ENCODE measurements at regions not wholly inside any gene's neighbourhood (a gene's known extent, or its start where the extent isn't known, plus 50 kb on each side); places are given as distances from the start of the nearest gene placed in this dataset.

GRCh38 chr11:109135627-109136026, 286.4 kb upstream of the C11orf87 start:
- DNase-seq (no peak), ATAC-seq (no peak)
- no peaks in the 10 kb centered on the region for H3K27me3 Mint-ChIP-seq
- H3K27ac Mint-ChIP-seq: no peak overlapping the region
- CTCF ChIA-PET: no interaction called here
- H3K36me3 Mint-ChIP-seq: no peaks in the 10 kb centered on the region
- no peaks in the 10 kb centered on the region for H3K9me3 Mint-ChIP-seq (ENCODE audit: low read depth)
- H3K4me3 Mint-ChIP-seq: no peak overlapping the region
- peaks cover 6% of the 10 kb centered on the region for H3K4me1 Mint-ChIP-seq

DNA sequence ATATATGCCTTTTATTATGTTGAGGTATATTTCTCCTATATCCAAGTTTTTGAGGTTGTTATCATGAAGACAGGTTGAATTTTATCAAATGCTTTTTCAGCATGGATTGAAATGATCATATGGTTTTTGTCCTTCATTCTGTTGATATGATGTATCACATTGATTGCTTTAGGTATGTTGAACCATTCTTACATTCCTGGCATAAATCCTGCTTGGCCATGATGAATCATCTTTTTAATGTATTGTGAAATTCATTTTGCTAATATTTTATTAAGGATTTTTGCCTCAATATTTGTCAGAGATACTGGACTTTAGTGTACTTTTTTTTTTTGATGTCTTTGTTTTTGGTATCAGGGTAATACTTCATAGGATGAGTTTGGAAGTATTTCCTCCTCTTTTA, 283.8 kb upstream of the C11orf87 start:
- Mint-ChIP-seq H3K4me1 (peaks cover under 1% of the 10 kb centered on the region), H3K27me3 (no peaks in the 10 kb centered on the region), H3K36me3 (no peaks in the 10 kb centered on the region), H3K27ac (no peak overlapping the region), H3K4me3 (no peak overlapping the region), H3K9me3 (ENCODE audit: low read depth) (no peaks in the 10 kb centered on the region)
- CTCF ChIA-PET: no interaction called here
- ATAC-seq: no peak
- no peak for DNase-seq

- Mint-ChIP-seq H3K9me3 (ENCODE audit: low read depth) (no peaks in the 10 kb centered on the region), H3K27ac (no peak overlapping the region), H3K36me3 (no peaks in the 10 kb centered on the region), H3K27me3 (no peaks in the 10 kb centered on the region), H3K4me3 (no peak overlapping the region), H3K4me1 (no peaks in the 10 kb centered on the region)
- CTCF ChIA-PET: no interaction called here
- DNase-seq (no peak), ATAC-seq (no peak)
Observed at GRCh38 chr11:109140426-109140825, 281.6 kb upstream of the C11orf87 start.

DNA sequence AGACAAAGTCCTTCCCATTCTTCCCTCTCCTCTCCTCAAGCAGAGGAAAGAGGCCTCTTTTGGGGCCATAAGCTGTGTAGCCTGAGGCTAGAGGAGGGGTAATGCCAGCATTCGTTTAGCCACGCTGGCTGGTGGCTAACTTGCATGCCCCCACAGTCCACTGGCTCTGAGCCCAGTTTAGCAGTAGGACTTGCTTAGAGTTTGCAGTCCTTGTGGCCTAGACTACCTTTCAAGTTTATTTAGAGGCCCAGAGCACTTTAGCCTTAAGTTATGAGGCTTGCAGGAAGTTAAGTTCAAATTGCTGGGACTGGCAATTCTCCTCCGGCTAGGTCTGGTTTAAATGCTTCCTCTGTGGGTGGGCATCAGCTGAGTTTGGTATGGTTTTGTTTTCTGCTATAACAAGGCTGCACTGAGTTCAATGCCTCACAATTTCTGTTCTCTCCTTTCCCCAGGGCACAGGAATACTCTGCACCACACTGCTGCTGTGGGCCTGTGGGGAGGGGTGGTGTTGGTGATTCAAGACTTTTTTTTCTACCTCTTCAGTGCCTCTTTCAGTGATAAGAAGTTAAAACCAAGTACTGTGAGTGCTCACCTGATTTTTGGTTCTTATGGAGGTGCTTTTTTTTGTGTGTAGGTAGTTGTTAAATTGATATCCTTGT, 281.0 kb upstream of the C11orf87 start:
- H3K36me3 Mint-ChIP-seq: no peaks in the 10 kb centered on the region
- CTCF ChIA-PET: no interaction called here
- H3K4me1 Mint-ChIP-seq: no peaks in the 10 kb centered on the region
- no peak for DNase-seq
- no peak overlapping the region for H3K27ac Mint-ChIP-seq
- ATAC-seq: no peak
- no peaks in the 10 kb centered on the region for H3K9me3 Mint-ChIP-seq (ENCODE audit: low read depth)
- H3K4me3 Mint-ChIP-seq: no peak overlapping the region
- H3K27me3 Mint-ChIP-seq: no peaks in the 10 kb centered on the region

- DNase-seq: no peak
- Mint-ChIP-seq H3K36me3 (no peaks in the 10 kb centered on the region), H3K4me3 (no peak overlapping the region), H3K27ac (no peak overlapping the region), H3K27me3 (no peaks in the 10 kb centered on the region), H3K4me1 (no peaks in the 10 kb centered on the region), H3K9me3 (ENCODE audit: low read depth) (no peaks in the 10 kb centered on the region)
- ATAC-seq: no peak
- CTCF ChIA-PET: no interaction called here
Observed at GRCh38 chr11:109145287-109145686, 276.7 kb upstream of the C11orf87 start.

GRCh38 chr11:109147726-109148125, 274.3 kb upstream of the C11orf87 start:
- no peaks in the 10 kb centered on the region for H3K9me3 Mint-ChIP-seq (ENCODE audit: low read depth)
- ATAC-seq: no peak
- CTCF ChIA-PET: no interaction called here
- no peaks in the 10 kb centered on the region for H3K36me3 Mint-ChIP-seq
- no peak overlapping the region for H3K27ac Mint-ChIP-seq
- H3K4me3 Mint-ChIP-seq: no peak overlapping the region
- no peaks in the 10 kb centered on the region for H3K4me1 Mint-ChIP-seq
- DNase-seq: no peak
- no peaks in the 10 kb centered on the region for H3K27me3 Mint-ChIP-seq

DNA sequence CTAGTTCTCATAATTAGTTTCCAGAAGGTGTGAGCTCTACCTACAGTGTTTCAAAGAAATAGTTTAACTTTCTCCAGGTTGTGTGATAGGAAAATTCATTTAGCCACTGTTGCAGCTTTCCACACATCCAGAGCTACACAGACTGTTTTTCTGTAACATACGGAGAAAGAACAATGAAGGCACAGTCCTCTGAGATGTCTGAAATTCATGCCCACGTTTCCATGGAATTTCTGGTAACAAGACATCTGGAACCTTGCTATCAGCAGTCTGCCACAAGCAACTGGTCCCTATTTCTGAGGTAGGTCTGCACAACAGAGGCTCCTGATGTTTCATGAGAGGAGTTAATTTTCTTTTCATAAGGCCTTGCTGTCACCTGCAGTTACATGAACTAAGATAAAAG, 273.3 kb upstream of the C11orf87 start:
- no peak for ATAC-seq
- DNase-seq: no peak
- CTCF ChIA-PET: no interaction called here
- H3K27me3 Mint-ChIP-seq: no peaks in the 10 kb centered on the region
- no peak overlapping the region for H3K4me3 Mint-ChIP-seq
- no peak overlapping the region for H3K27ac Mint-ChIP-seq
- H3K36me3 Mint-ChIP-seq: no peaks in the 10 kb centered on the region
- H3K4me1 Mint-ChIP-seq: no peaks in the 10 kb centered on the region
- no peaks in the 10 kb centered on the region for H3K9me3 Mint-ChIP-seq (ENCODE audit: low read depth)

DNA sequence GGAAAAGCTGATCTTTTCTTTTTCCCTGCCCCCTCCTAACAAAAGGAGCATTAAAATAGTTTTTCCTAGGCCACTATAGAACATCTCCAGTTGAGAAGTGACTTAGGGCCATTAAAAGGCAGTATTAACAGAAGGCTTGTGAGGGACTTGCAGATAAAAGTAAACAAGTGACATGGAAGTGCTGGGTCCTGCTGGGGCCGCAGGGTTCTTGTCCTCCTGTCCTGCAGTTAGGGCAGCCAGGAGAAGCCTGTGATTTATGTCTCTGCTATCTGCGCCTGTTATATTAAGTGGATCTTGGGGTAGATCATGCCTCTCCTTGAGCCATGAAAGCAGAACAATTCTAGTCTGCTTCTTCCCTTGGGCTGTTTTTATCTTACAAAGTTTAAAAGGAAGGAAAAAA, 271.4 kb upstream of the C11orf87 start:
- no peak overlapping the region for H3K4me3 Mint-ChIP-seq
- no peaks in the 10 kb centered on the region for H3K36me3 Mint-ChIP-seq
- DNase-seq: no peak
- no peak for ATAC-seq
- CTCF ChIA-PET: no interaction called here
- H3K27ac Mint-ChIP-seq: no peak overlapping the region
- H3K4me1 Mint-ChIP-seq: peaks cover 5% of the 10 kb centered on the region
- H3K9me3 Mint-ChIP-seq (ENCODE audit: low read depth): no peaks in the 10 kb centered on the region
- H3K27me3 Mint-ChIP-seq: no peaks in the 10 kb centered on the region

DNA sequence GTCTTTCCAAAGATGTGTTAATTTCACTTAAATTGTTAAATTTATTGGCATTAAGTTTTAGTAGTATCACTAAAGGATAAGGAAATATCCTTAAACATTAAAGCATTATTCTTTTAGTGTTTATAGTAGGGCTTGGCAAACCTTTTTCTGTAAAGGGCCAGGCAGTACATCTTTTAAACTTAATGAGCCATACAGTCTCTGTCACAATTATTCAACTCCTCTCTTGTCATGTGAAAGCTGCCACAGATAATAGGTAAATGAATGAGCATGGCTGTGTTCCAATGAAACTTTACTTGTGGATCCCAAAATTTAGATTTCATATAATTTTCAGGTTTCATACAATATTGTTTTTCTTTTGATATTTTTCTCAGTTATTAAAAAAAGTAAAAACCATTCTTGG, 268.2 kb upstream of the C11orf87 start:
- CTCF ChIA-PET: no interaction called here
- no peak overlapping the region for H3K4me3 Mint-ChIP-seq

GRCh38 chr11:109155291-109155690, 266.7 kb upstream of the C11orf87 start:
- Mint-ChIP-seq H3K9me3 (ENCODE audit: low read depth) (no peaks in the 10 kb centered on the region), H3K4me1 (peaks cover 5% of the 10 kb centered on the region), H3K36me3 (no peaks in the 10 kb centered on the region), H3K27ac (no peak overlapping the region), H3K4me3 (no peak overlapping the region), H3K27me3 (no peaks in the 10 kb centered on the region)
- DNase-seq (no peak), ATAC-seq (no peak)
- CTCF ChIA-PET: no interaction called here

More for the DNA sequence above, 268.2 kb upstream of the C11orf87 start:
- Mint-ChIP-seq H3K4me1 (peaks cover 5% of the 10 kb centered on the region), H3K27ac (no peak overlapping the region), H3K27me3 (no peaks in the 10 kb centered on the region), H3K36me3 (no peaks in the 10 kb centered on the region), H3K9me3 (ENCODE audit: low read depth) (no peaks in the 10 kb centered on the region)
- ATAC-seq: no peak
- DNase-seq: no peak

GRCh38 chr11:109165035-109165434, 257.0 kb upstream of the C11orf87 start:
- H3K9me3 Mint-ChIP-seq (ENCODE audit: low read depth): no peaks in the 10 kb centered on the region
- no peaks in the 10 kb centered on the region for H3K36me3 Mint-ChIP-seq
- no peak overlapping the region for H3K27ac Mint-ChIP-seq
- DNase-seq: no peak
- ATAC-seq: no peak
- no peaks in the 10 kb centered on the region for H3K4me1 Mint-ChIP-seq
- H3K27me3 Mint-ChIP-seq: no peaks in the 10 kb centered on the region
- CTCF ChIA-PET: no interaction called here
- no peak overlapping the region for H3K4me3 Mint-ChIP-seq

GRCh38 chr11:109166441-109166840, 255.5 kb upstream of the C11orf87 start:
- H3K36me3 Mint-ChIP-seq: no peaks in the 10 kb centered on the region
- CTCF ChIA-PET: no interaction called here
- ATAC-seq (no peak), DNase-seq (no peak)
- no peak overlapping the region for H3K27ac Mint-ChIP-seq
- H3K4me3 Mint-ChIP-seq: no peak overlapping the region
- H3K27me3 Mint-ChIP-seq: no peaks in the 10 kb centered on the region
- H3K9me3 Mint-ChIP-seq (ENCODE audit: low read depth): no peaks in the 10 kb centered on the region
- no peaks in the 10 kb centered on the region for H3K4me1 Mint-ChIP-seq

- CTCF ChIA-PET: no interaction called here
- ATAC-seq: no peak
- no peaks in the 10 kb centered on the region for H3K9me3 Mint-ChIP-seq (ENCODE audit: low read depth)
- H3K27me3 Mint-ChIP-seq: peaks cover 3% of the 10 kb centered on the region
- DNase-seq: no peak
- no peak overlapping the region for H3K4me3 Mint-ChIP-seq
- H3K4me1 Mint-ChIP-seq: no peaks in the 10 kb centered on the region
- no peaks in the 10 kb centered on the region for H3K36me3 Mint-ChIP-seq
- no peak overlapping the region for H3K27ac Mint-ChIP-seq
Observed at GRCh38 chr11:109173504-109173903, 248.5 kb upstream of the C11orf87 start.

DNA sequence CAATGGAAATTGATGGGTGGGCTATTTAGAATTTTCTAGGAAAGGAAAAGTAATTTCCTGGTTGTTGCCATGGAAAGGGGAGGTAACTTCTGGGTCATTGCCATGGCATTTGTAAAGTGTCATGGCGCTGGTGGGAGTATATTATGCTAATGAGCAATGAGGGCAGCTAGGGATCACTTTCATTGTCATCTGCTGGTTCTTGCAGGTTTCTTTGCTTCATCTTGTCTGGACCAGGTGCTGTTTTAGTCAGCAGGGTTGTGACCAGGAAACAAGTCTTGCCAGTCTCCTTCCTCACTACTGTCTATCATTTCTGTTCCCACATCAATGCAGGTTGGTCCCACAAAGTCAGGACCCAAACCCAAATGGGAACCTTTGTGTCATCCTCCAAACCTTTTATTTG, 237.6 kb upstream of the C11orf87 start:
- CTCF ChIA-PET: no interaction called here
- Mint-ChIP-seq H3K9me3 (ENCODE audit: low read depth) (peaks cover 4% of the 10 kb centered on the region), H3K36me3 (no peaks in the 10 kb centered on the region), H3K27me3 (no peaks in the 10 kb centered on the region), H3K27ac (no peak overlapping the region), H3K4me1 (no peaks in the 10 kb centered on the region), H3K4me3 (no peak overlapping the region)
- ATAC-seq (no peak), DNase-seq (no peak)

DNA sequence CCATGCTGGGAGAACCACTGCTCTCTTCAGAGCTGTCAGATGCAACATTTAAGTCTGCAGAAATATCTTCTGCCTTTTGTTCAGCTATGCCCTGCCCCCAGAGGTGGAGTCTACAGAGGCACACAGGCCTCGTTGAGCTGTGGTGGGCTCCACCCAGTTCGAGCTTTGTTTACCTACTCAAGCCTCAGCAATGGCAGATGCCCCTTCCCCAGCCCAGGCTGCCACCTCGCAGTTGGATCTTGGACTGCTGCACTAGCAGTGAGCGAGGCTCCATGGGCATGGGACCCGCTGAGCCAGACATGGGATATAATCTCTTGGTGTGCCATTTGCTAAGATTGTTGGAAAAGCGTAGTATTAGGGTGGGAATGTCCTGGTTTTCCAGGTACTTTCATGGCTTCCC, 229.1 kb upstream of the C11orf87 start:
- Mint-ChIP-seq H3K36me3 (no peaks in the 10 kb centered on the region), H3K4me3 (no peak overlapping the region), H3K27me3 (no peaks in the 10 kb centered on the region), H3K27ac (no peak overlapping the region), H3K9me3 (ENCODE audit: low read depth) (peaks cover 8% of the 10 kb centered on the region), H3K4me1 (no peaks in the 10 kb centered on the region)
- no peak for ATAC-seq
- DNase-seq: no peak
- CTCF ChIA-PET: no interaction called here
